Kidney (tissue), 13 donors: ENCODE measurements at regions not wholly inside any gene's neighbourhood (a gene's known extent, or its start where the extent isn't known, plus 50 kb on each side); places are given as distances from the start of the nearest gene placed in this dataset.
"Not testable (repeated sequence)": the region's sequence is repeated elsewhere in the genome, so short reads cannot be mapped to it uniquely, and the experiment has no call there.

Source experiments
- DNase-seq, 5 donors: peaks; one replicate each; pipeline ENCODE4 v3.0.0-alpha.2; 2013 to 2020
- FAIRE-seq: peaks from 2 replicates; lab custom pipeline; 2012; peaks lifted over from hg19 to GRCh38; lab: Jason Lieb, UNC
- H3K27ac ChIP-seq, 2 donors: one replicate each; pipeline ENCODE4 v1.7.0; 2013; ENCODE audit warnings: low read depth in 2 of 2, low read length in 2 of 2, inconsistent platforms in 1 of 2
- H3K27me3 ChIP-seq: one replicate; pipeline ENCODE4 v1.7.1; 2013; ENCODE audit warnings: low read length, inconsistent platforms; ENCODE audit not compliant: control insufficient read depth, insufficient read depth
- H3K36me3 ChIP-seq, 3 donors: one replicate each; pipeline versions ENCODE4 v1.7.0 to v1.7.1; 2013; ENCODE audit warnings: low read length in 3 of 3, control low read depth in 1 of 3, inconsistent platforms in 1 of 3; ENCODE audit not compliant: insufficient read depth in 3 of 3, control insufficient read depth in 2 of 3
- H3K4me1 ChIP-seq, 3 donors: one replicate each; pipeline versions ENCODE4 v1.7.0 to v1.7.1; 2013; ENCODE audit warnings: low read length in 3 of 3, inconsistent platforms in 1 of 3, low read depth in 1 of 3; ENCODE audit not compliant: control insufficient read depth in 2 of 3, insufficient read depth in 2 of 3
- H3K4me3 ChIP-seq, 3 donors: one replicate each; pipeline versions ENCODE4 v1.7.0 to v1.8.1; 2013; ENCODE audit warnings: low read length in 3 of 3, control low read depth in 1 of 3, inconsistent platforms in 1 of 3
- H3K9ac ChIP-seq, 3 donors: one replicate each; pipeline versions ENCODE4 v1.7.0 to v1.7.1; 2013; ENCODE audit warnings: low read length in 3 of 3, control low read depth in 1 of 3, inconsistent platforms in 1 of 3
- H3K9me3 ChIP-seq, 3 donors: one replicate each; pipeline versions ENCODE4 v1.7.0 to v1.7.1; 2013; ENCODE audit warnings: low read length in 3 of 3, control low read depth in 1 of 3, inconsistent platforms in 1 of 3; ENCODE audit not compliant: control insufficient read depth in 2 of 3, insufficient read depth in 1 of 3
- CTCF ChIP-seq: IDR thresholded peaks from 3 replicates; pipeline ENCODE4 v1.5.1; 2012; ENCODE audit warnings: mild to moderate bottlenecking, moderate library complexity, borderline replicate concordance; ENCODE audit not compliant: insufficient read depth; ENCODE audit errors: extremely low read depth
- intact Hi-C: fragments of 100-400 bp; cut with DNase I; formaldehyde crosslinking; loops from one replicate; pipeline ENCODE4 v1.11.1; 2022
- donor health status: control.
- donor health status: control.
- donor health status: control.
- donor health status: control.
- donor health status: control.
- donor health status: DM: yes; HTN: yes; CAD: no.
- donor health status: Normal renal cell carcinoma (clear cell type).

GRCh38 chr15:98344591-98344990, 303.7 kb upstream of the IGF1R start:
- Histone ChIP-seq H3K4me1 (no peaks in the 10 kb centered on the region), H3K4me3 (no peak overlapping the region), H3K27ac (no peak overlapping the region), H3K36me3 (no peaks in the 10 kb centered on the region), H3K9ac (no peak overlapping the region), H3K9me3 (no peaks in the 10 kb centered on the region), H3K27me3 (no peaks in the 10 kb centered on the region)
- no peak for TF ChIP-seq CTCF
- no peak for DNase-seq
- intact Hi-C loops = no loop called here
- FAIRE-seq = no peak

GRCh38 chr15:98347001-98347400, 301.3 kb upstream of the IGF1R start:
- no peak for TF ChIP-seq CTCF
- FAIRE-seq = no peak

GRCh38 chr15:98347866-98348265, 300.5 kb upstream of the IGF1R start:
- Histone ChIP-seq H3K4me1 (no peaks in the 10 kb centered on the region), H3K27me3 (no peaks in the 10 kb centered on the region), H3K4me3 (no peak overlapping the region), H3K9ac (no peak overlapping the region), H3K27ac (no peak overlapping the region), H3K9me3 (no peaks in the 10 kb centered on the region), H3K36me3 (no peaks in the 10 kb centered on the region)
- no peak for DNase-seq
- intact Hi-C loops = no loop called here
- TF ChIP-seq CTCF = no peak
- no peak for FAIRE-seq

More at GRCh38 chr15:98347001-98347400, 301.3 kb upstream of the IGF1R start:
- Histone ChIP-seq H3K36me3 (no peaks in the 10 kb centered on the region), H3K4me1 (no peaks in the 10 kb centered on the region), H3K27ac (no peak overlapping the region), H3K4me3 (no peak overlapping the region), H3K9ac (no peak overlapping the region), H3K9me3 (no peaks in the 10 kb centered on the region), H3K27me3 (no peaks in the 10 kb centered on the region)
- no peak for DNase-seq
- intact Hi-C loops = no loop called here

GRCh38 chr15:98350276-98350675, 298.1 kb upstream of the IGF1R start:
- DNase-seq (no peak), FAIRE-seq (no peak)
- Histone ChIP-seq H3K27me3 (no peaks in the 10 kb centered on the region), H3K9ac (no peak overlapping the region), H3K9me3 (no peaks in the 10 kb centered on the region), H3K36me3 (no peaks in the 10 kb centered on the region), H3K27ac (no peak overlapping the region), H3K4me1 (no peaks in the 10 kb centered on the region), H3K4me3 (no peak overlapping the region)
- no peak for TF ChIP-seq CTCF
- intact Hi-C loops = no loop called here

- H3K9ac ChIP-seq, H3K4me1 ChIP-seq, intact Hi-C loops, H3K9me3 ChIP-seq, DNase-seq, H3K27ac ChIP-seq, H3K36me3 ChIP-seq, H3K4me3 ChIP-seq, H3K27me3 ChIP-seq, FAIRE-seq: not testable (repeated sequence)
These were observed 290.1 kb upstream of the IGF1R start for GRCh38 chr15:98358274-98358673.
